Parathyroid adenoma (tissue), 2 donors: ENCODE measurements at regions not wholly inside any gene's neighbourhood (a gene's known extent, or its start where the extent isn't known, plus 50 kb on each side); places are given as distances from the start of the nearest gene placed in this dataset.
"Not testable (repeated sequence)": the region's sequence is repeated elsewhere in the genome, so short reads cannot be mapped to it uniquely, and the experiment has no call there.

Experiments used
- H2AFZ ChIP-seq: fragments of 300-600 bp; sonication (generic); one replicate; pipeline ENCODE4 v1.7.0; 2017; ENCODE audit warnings: antibody characterized with exemption, mild to moderate bottlenecking
- H3K27ac ChIP-seq: fragments of 300-600 bp; sonication (generic); one replicate; pipeline ENCODE4 v1.7.0; 2017
- H3K27me3 ChIP-seq: fragments of 300-600 bp; sonication (generic); one replicate; pipeline ENCODE4 v1.7.0; 2017; ENCODE audit warnings: low read length; ENCODE audit not compliant: control insufficient read depth, insufficient read depth
- H3K36me3 ChIP-seq: fragments of 300-600 bp; sonication (generic); one replicate; pipeline ENCODE4 v1.7.0; 2017; ENCODE audit warnings: low read length; ENCODE audit not compliant: control insufficient read depth, insufficient read depth
- H3K4me1 ChIP-seq: fragments of 300-600 bp; sonication (generic); one replicate; pipeline ENCODE4 v1.7.0; 2017; ENCODE audit warnings: control low read depth
- H3K4me2 ChIP-seq: fragments of 300-600 bp; sonication (generic); one replicate; pipeline ENCODE4 v1.7.0; 2017; ENCODE audit warnings: low read length
- H3K4me3 ChIP-seq: fragments of 300-600 bp; sonication (generic); one replicate; pipeline ENCODE4 v1.7.0; 2017; ENCODE audit warnings: low read depth, low read length
- H3K79me2 ChIP-seq: fragments of 300-600 bp; sonication (generic); one replicate; pipeline ENCODE4 v1.7.0; 2017; ENCODE audit warnings: control low read depth
- H3K9ac ChIP-seq: fragments of 300-600 bp; sonication (generic); one replicate; pipeline ENCODE4 v1.7.0; 2017; ENCODE audit warnings: mild to moderate bottlenecking
- H3K9me3 ChIP-seq: fragments of 300-600 bp; sonication (generic); one replicate; pipeline ENCODE4 v1.7.0; 2017; ENCODE audit warnings: low read length; ENCODE audit not compliant: control insufficient read depth
- CTCF ChIP-seq: fragments of 300-600 bp; sonication (generic); IDR thresholded peaks from one replicate; pipeline ENCODE4 v1.7.0; 2017; ENCODE audit warnings: antibody characterized with exemption, mild to moderate bottlenecking
- donor health status: primary hyperparathyroidism.

- H3K9me3 ChIP-seq: no peaks in the 10 kb centered on the region
Observed at GRCh38 chr7:82598958-82599357, 155.4 kb upstream of the CACNA2D1 start.

GRCh38 chr7:82595795-82596194 is 152.2 kb upstream of the CACNA2D1 start:
- H3K36me3 ChIP-seq, H3K79me2 ChIP-seq, H3K27me3 ChIP-seq, H3K4me1 ChIP-seq, H3K4me2 ChIP-seq, H2AFZ ChIP-seq, H3K27ac ChIP-seq, H3K9me3 ChIP-seq, H3K4me3 ChIP-seq, H3K9ac ChIP-seq: not testable (repeated sequence)

More at GRCh38 chr7:82598958-82599357, 155.4 kb upstream of the CACNA2D1 start:
- H3K79me2 ChIP-seq: no peaks in the 10 kb centered on the region
- no peak for TF ChIP-seq CTCF
- H3K27ac ChIP-seq: no peak overlapping the region
- H3K36me3 ChIP-seq: no peaks in the 10 kb centered on the region
- no peak overlapping the region for H3K4me2 ChIP-seq
- H3K9ac ChIP-seq: no peak overlapping the region
- no peak overlapping the region for H3K4me3 ChIP-seq
- no peaks in the 10 kb centered on the region for H3K27me3 ChIP-seq
- H3K4me1 ChIP-seq: peaks cover 8% of the 10 kb centered on the region
- H2AFZ ChIP-seq: no peak overlapping the region

- peaks cover 4% of the 10 kb centered on the region for H3K4me1 ChIP-seq
- H3K79me2 ChIP-seq: no peaks in the 10 kb centered on the region
- H3K36me3 ChIP-seq: no peaks in the 10 kb centered on the region
- H3K4me3 ChIP-seq: no peak overlapping the region
- TF ChIP-seq CTCF: no peak
- no peak overlapping the region for H3K9ac ChIP-seq
- H3K27me3 ChIP-seq: no peaks in the 10 kb centered on the region
- no peak overlapping the region for H3K4me2 ChIP-seq
- no peak overlapping the region for H2AFZ ChIP-seq
- H3K9me3 ChIP-seq: no peaks in the 10 kb centered on the region
- no peak overlapping the region for H3K27ac ChIP-seq
Observed at GRCh38 chr7:82595176-82595575, 151.6 kb upstream of the CACNA2D1 start.

GRCh38 chr7:82594665-82595064 is 151.1 kb upstream of the CACNA2D1 start:
- no peak overlapping the region for H3K27ac ChIP-seq
- H3K4me2 ChIP-seq: no peak overlapping the region
- H3K9ac ChIP-seq: no peak overlapping the region
- no peaks in the 10 kb centered on the region for H3K27me3 ChIP-seq
- no peak overlapping the region for H3K4me3 ChIP-seq
- peaks cover 4% of the 10 kb centered on the region for H3K4me1 ChIP-seq
- TF ChIP-seq CTCF: no peak
- H3K79me2 ChIP-seq: no peaks in the 10 kb centered on the region
- H3K36me3 ChIP-seq: no peaks in the 10 kb centered on the region
- peak overlapping the region; percentile 39 for H2AFZ ChIP-seq
- no peaks in the 10 kb centered on the region for H3K9me3 ChIP-seq

GRCh38 chr7:82593780-82594179 is 150.2 kb upstream of the CACNA2D1 start:
- Histone ChIP-seq H3K4me1 (peaks cover 4% of the 10 kb centered on the region), H3K9me3 (no peaks in the 10 kb centered on the region), H3K79me2 (no peaks in the 10 kb centered on the region), H2AFZ (no peak overlapping the region), H3K36me3 (no peaks in the 10 kb centered on the region), H3K9ac (no peak overlapping the region), H3K4me3 (no peak overlapping the region), H3K27me3 (no peaks in the 10 kb centered on the region), H3K27ac (no peak overlapping the region), H3K4me2 (no peak overlapping the region)
- no peak for TF ChIP-seq CTCF
